MCF 10A (cell line): ENCODE measurements at regions not wholly inside any gene's neighbourhood (a gene's known extent, or its start where the extent isn't known, plus 50 kb on each side); places are given as distances from the start of the nearest gene placed in this dataset.
"Not testable (repeated sequence)": the region's sequence is repeated elsewhere in the genome, so short reads cannot be mapped to it uniquely, and the experiment has no call there.

ENCODE experiments used
- BruUV-seq: library from RNA; stranded (reverse); fragments of 400-500 nt; replicated peaks from 2 replicates; lab custom pipeline; 2021; lab: Mats Ljungman, UMichigan
- CTCF ChIA-PET: fragments of 300-600 bp; sonication (Branson Sonifier 250); formaldehyde crosslinking; extraction: SDS; loops from one replicate; lab custom pipeline; 2021; ENCODE audit warnings: antibody characterized with exemption, inconsistent platforms; lab: Yijun Ruan, JAX
- POLR2A ChIA-PET: fragments of 300-600, 350-650 bp; sonication (Branson Sonifier 250); formaldehyde crosslinking; extraction: SDS; loops from one replicate; lab custom pipeline; 2020; ENCODE audit warnings: antibody characterized with exemption, inconsistent platforms; lab: Yijun Ruan, JAX
- DNase-seq: peaks from one replicate; pipeline ENCODE4 v3.0.0-alpha.2; 2018; ENCODE audit not compliant: unreplicated experiment
- H3K27ac Mint-ChIP-seq: one replicate; pipeline ENCODE4 v1.8.0; 2022; ENCODE audit warnings: mild to moderate bottlenecking, low read depth, mixed read lengths; ENCODE audit not compliant: unreplicated experiment
- H3K27me3 Mint-ChIP-seq: one replicate; pipeline ENCODE4 v1.8.0; 2022; ENCODE audit warnings: mixed read lengths; ENCODE audit not compliant: insufficient read depth, unreplicated experiment
- H3K36me3 Mint-ChIP-seq: one replicate; pipeline ENCODE4 v1.8.0; 2022; ENCODE audit warnings: mild to moderate bottlenecking, moderate library complexity, mixed read lengths; ENCODE audit not compliant: insufficient read depth, unreplicated experiment
- H3K4me1 Mint-ChIP-seq: one replicate; pipeline ENCODE4 v1.8.0; 2022; ENCODE audit warnings: mixed read lengths; ENCODE audit not compliant: insufficient read depth, unreplicated experiment
- H3K4me3 Mint-ChIP-seq: one replicate; pipeline ENCODE4 v1.8.0; 2022; ENCODE audit warnings: mild to moderate bottlenecking, moderate library complexity, mixed read lengths; ENCODE audit not compliant: unreplicated experiment
- H3K9me3 Mint-ChIP-seq: one replicate; pipeline ENCODE4 v1.8.0; 2022; ENCODE audit warnings: mixed read lengths; ENCODE audit not compliant: unreplicated experiment
- intact Hi-C: fragments of 100-400 bp; cut with micrococcal nuclease; formaldehyde crosslinking; loops from 2 replicates; pipeline ENCODE4 v1.14.1; 2022

DNA sequence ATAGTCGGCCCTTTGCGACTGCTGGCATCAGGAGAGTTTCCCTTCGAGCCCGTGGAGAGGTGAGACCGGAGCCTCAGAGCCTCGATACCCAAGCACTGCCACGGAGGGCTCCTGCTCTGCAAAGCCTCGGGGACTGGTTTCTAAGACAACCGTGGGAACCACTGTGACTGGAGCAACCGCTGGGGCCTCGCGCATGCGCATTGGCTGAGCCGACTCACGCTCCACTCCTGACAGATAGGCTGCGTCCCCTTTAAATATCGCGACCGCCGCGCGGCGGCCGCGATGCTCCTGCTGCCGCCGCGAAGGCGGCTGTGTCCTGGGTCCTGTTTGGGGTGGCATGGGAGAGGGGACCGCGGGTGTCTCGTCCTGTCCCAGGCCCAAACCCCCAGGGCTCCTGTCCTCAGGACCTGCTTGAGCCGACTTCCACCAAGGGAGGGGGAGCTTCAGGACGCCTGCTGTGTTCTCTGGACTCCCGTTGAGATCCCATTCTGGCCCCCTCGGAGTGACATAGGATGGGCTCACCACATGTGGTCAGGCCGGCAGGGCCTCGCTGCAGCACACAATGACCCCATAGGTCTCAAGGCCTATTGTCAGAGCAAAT lies 704.5 kb upstream of the TPTE start:
- DNase-seq, CTCF ChIA-PET, H3K27me3 Mint-ChIP-seq, H3K27ac Mint-ChIP-seq, H3K36me3 Mint-ChIP-seq, intact Hi-C loops, H3K4me1 Mint-ChIP-seq, H3K9me3 Mint-ChIP-seq, H3K4me3 Mint-ChIP-seq, BruUV-seq, POLR2A ChIA-PET: not testable (repeated sequence)

DNA sequence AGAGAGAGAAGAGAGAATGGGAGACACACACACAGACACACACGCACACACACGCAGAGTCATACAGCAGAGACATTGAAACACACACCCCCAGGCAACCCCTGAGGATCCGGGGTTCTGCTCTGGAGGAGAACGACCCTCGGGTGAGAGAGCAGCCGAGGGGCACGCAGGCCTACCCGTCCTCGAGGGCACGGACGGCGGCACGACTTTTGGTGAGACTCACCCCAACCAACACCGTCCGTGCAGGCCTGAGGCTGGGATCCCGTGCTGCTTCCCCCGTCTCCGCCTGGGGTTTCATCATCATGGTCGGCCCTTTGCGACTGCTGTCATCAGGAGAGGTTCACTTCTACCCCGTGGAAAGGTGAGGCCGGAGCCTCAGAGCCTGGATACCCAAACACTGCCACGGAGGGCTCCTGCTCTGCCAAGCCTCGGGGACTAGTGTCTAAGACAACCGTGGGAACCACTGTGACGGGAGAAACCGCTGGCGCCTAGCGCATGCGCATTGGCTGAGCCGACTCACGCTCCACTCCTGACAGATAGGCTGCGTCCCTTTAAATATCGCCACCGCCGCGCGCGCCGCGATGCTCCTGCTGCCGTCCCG lies 703.4 kb upstream of the TPTE start:
- H3K27me3 Mint-ChIP-seq, CTCF ChIA-PET, intact Hi-C loops, H3K9me3 Mint-ChIP-seq, DNase-seq, BruUV-seq, H3K27ac Mint-ChIP-seq, H3K36me3 Mint-ChIP-seq, POLR2A ChIA-PET, H3K4me3 Mint-ChIP-seq, H3K4me1 Mint-ChIP-seq: not testable (repeated sequence)

DNA sequence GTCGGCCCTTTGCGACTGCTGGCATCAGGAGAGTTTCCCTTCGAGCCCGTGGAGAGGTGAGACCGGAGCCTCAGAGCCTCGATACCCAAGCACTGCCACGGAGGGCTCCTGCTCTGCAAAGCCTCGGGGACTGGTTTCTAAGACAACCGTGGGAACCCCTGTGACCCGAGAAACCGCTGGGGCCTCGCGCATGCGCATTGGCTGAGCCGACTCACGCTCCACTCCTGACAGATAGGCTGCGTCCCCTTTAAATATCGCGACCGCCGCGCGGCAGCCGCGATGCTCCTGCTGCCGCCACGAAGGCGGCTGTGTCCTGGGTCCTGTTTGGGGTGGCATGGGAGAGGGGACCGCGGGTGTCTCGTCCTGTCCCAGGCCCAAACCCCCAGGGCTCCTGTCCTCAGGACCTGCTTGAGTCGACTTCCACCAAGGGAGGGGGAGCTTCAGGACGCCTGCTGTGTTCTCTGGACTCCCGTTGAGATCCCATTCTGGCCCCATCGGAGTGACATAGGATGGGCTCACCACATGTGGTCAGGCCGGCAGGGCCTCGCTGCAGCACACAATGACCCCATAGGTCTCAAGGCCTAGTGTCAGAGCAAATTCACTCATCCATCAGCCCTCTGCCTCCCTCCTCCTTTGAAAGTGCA lies 701.7 kb upstream of the TPTE start:
- DNase-seq, CTCF ChIA-PET, H3K4me3 Mint-ChIP-seq, H3K36me3 Mint-ChIP-seq, H3K4me1 Mint-ChIP-seq, H3K27ac Mint-ChIP-seq, BruUV-seq, intact Hi-C loops, H3K9me3 Mint-ChIP-seq, POLR2A ChIA-PET, H3K27me3 Mint-ChIP-seq: not testable (repeated sequence)

DNA sequence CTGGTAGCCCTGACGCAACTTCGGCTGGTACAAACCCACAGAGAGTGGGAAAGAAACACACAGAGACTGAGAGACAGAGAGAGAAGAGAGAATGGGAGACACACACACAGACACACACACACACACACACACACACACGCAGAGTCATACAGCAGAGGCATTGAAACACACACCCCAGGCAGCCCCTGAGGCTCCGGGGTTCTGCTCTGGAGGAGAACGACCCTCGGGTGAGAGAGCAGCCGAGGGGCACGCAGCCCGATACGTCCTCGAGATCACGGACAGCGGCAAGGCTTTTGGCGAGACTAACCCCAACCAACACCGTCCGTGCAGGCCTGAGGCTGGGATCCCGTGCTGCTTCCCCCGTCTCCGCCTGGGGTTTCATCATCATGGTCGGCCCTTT lies 700.8 kb upstream of the TPTE start:
- DNase-seq, CTCF ChIA-PET, H3K27ac Mint-ChIP-seq, intact Hi-C loops, H3K4me3 Mint-ChIP-seq, H3K27me3 Mint-ChIP-seq, H3K36me3 Mint-ChIP-seq, POLR2A ChIA-PET, BruUV-seq, H3K4me1 Mint-ChIP-seq, H3K9me3 Mint-ChIP-seq: not testable (repeated sequence)

DNA sequence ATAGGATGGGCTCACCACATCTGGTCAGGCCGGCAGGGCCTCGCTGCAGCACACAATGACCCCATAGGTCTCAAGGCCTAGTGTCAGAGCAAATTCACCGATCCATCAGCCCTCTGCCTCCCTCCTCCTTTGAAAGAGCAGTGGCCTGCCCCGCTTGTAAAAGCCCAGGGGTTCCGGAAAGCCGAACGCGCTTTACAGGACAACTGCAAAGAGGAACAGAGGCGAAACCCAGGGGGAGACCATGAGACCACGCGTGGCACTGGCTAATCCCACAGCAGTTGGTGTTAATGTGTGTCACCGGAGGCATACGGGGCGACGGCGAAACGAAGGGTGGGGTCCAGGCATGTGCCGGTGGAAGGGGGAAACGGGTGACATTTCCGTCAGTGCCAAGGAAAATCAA lies 699.9 kb upstream of the TPTE start:
- H3K9me3 Mint-ChIP-seq, POLR2A ChIA-PET, H3K27me3 Mint-ChIP-seq, DNase-seq, H3K36me3 Mint-ChIP-seq, H3K27ac Mint-ChIP-seq, intact Hi-C loops, H3K4me3 Mint-ChIP-seq, H3K4me1 Mint-ChIP-seq, CTCF ChIA-PET, BruUV-seq: not testable (repeated sequence)

DNA sequence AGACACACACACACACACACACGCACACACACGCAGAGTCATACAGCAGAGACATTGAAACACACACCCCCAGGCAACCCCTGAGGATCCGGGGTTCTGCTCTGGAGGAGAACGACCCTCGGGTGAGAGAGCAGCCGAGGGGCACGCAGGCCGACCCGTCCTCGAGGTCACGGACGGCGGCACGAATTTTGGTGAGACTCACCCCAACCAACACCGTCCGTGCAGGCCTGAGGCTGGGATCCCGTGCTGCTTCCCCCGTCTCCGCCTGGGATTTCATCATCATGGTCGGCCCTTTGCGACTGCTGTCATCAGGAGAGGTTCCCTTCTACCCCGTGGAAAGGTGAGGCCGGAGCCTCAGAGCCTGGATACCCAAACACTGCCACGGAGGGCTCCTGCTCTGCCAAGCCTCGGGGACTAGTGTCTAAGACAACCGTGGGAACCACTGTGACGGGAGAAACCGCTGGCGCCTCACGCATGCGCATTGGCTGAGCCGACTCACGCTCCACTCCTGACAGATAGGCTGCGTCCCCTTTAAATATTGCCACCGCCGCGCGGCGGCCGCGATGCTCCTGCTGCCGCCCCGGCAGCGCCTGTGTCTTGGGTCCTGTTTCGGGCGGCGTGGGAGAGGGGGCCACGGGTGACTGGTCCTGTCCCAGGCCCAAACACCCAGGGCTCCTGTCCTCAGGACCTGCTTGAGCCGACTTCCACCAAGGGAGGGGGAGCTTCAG lies 699.1 kb upstream of the TPTE start:
- H3K27ac Mint-ChIP-seq, H3K27me3 Mint-ChIP-seq, H3K36me3 Mint-ChIP-seq, H3K4me3 Mint-ChIP-seq, DNase-seq, CTCF ChIA-PET, H3K4me1 Mint-ChIP-seq, H3K9me3 Mint-ChIP-seq, intact Hi-C loops, BruUV-seq, POLR2A ChIA-PET: not testable (repeated sequence)

DNA sequence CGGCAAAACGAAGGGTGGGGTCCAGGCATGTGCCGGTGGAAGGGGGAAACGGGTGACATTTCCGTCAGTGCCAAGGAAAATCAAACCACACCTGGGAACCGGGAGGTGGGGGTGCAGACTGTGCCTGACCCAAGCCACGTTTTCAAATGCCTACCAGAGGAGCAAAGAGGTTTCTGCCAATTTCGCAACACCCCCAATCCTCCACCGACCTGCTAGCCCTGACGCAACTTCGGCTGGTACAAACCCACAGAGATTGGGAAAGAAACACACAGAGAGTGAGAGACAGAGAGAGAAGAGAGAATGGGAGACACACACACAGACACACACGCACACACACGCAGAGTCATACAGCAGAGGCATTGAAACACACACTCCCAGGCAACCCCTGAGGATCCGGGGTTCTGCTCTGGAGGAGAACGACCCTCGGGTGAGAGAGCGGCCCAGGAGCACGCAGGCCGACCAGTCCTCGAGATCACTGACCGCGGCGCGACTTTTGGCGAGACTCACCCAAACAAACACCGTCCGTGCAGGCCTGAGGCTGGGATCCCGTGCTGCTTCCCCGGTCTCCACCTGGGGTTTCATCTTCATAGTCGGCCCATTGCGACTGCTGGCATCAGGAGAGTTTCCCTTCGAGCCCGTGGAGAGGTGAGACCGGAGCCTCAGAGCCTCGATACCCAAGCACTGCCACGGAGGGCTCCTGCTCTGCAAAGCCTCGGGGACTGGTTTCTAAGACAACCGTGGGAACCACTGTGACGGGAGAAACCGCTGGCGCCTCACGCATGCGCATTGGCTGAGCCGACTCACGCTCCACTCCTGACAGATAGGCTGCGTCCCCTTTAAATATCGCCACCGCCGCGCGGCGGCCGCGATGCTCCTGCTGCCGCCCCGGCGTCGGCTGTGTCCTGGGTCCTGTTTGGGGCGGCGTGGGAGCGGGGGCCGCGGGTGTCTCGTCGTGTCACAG lies 697.9 kb upstream of the TPTE start:
- DNase-seq, intact Hi-C loops, H3K27me3 Mint-ChIP-seq, H3K4me3 Mint-ChIP-seq, CTCF ChIA-PET, H3K9me3 Mint-ChIP-seq, BruUV-seq, H3K36me3 Mint-ChIP-seq, H3K4me1 Mint-ChIP-seq, POLR2A ChIA-PET, H3K27ac Mint-ChIP-seq: not testable (repeated sequence)

DNA sequence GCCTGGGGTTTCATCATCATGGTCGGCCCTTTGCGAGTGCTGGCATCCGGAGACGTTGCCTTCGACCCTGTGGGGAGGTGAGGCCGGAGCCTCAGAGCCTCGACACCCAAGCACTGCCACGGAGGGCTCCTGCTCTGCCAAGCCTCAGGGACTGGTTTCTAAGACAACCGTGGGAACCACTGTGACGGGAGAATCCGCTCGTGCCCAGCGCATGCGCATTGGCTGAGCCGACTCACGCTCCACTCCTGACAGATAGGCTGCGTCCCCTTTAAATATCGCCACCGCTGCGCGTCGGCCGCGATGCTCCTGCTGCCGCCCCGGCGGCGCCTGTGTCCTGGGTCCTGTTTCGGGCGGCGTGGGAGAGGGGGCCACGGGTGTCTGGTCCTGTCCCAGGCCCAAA lies 690.6 kb upstream of the TPTE start:
- H3K4me1 Mint-ChIP-seq, H3K9me3 Mint-ChIP-seq: not testable (repeated sequence)

More for the DNA sequence above, 690.6 kb upstream of the TPTE start:
- H3K36me3 Mint-ChIP-seq, BruUV-seq, POLR2A ChIA-PET, DNase-seq, H3K4me3 Mint-ChIP-seq, CTCF ChIA-PET, H3K27ac Mint-ChIP-seq, intact Hi-C loops, H3K27me3 Mint-ChIP-seq: not testable (repeated sequence)
